Esophagus muscularis mucosa (tissue), 4 donors: ENCODE measurements at regions not wholly inside any gene's neighbourhood (a gene's known extent, or its start where the extent isn't known, plus 50 kb on each side); places are given as distances from the start of the nearest gene placed in this dataset.

Experiments
- DNase-seq: peaks from one replicate; pipeline ENCODE4 v3.0.0-alpha.2; 2017; ENCODE audit errors: extremely low spot score
- H3K27ac ChIP-seq, 4 donors: fragments of 200-600 bp; sonication (generic); replicated peaks in 1 of 4; 1 replicate in 3 of 4; 2 replicates in 1 of 4; pipeline ENCODE4 v1.5.1; 2016 to 2019; ENCODE audit warnings: mild to moderate bottlenecking in 1 of 4
- H3K27me3 ChIP-seq, 4 donors: fragments of 200-600 bp; sonication (generic); one replicate each; pipeline versions ENCODE4 v1.5.1 to v1.6.0; 2016 to 2019
- H3K36me3 ChIP-seq, 4 donors: fragments of 200-600 bp; sonication (generic); one replicate each; pipeline ENCODE4 v1.5.1; 2016 to 2019
- H3K4me1 ChIP-seq, 4 donors: fragments of 200-600 bp; sonication (generic); one replicate each; pipeline ENCODE4 v1.5.1; 2016 to 2019
- H3K4me3 ChIP-seq, 4 donors: fragments of 200-600 bp; sonication (generic); 1 replicate in 2 of 4; 2 replicates in 2 of 4; pipeline ENCODE4 v1.5.1; 2016 to 2019; ENCODE audit warnings: mild to moderate bottlenecking in 4 of 4, moderate library complexity in 1 of 4
- H3K9me3 ChIP-seq, 4 donors: fragments of 200-600 bp; sonication (generic); 1 replicate in 3 of 4; 2 replicates in 1 of 4; pipeline ENCODE4 v1.5.1; 2016 to 2019
- EP300 ChIP-seq: sonication (generic); formaldehyde crosslinking; IDR thresholded peaks from one replicate; pipeline ENCODE4 v1.6.1; 2017; ENCODE audit warnings: antibody characterized with exemption
- POLR2A ChIP-seq: fragments of 450-650 bp; IDR thresholded peaks from one replicate; pipeline ENCODE4 v1.6.1; 2017; ENCODE audit warnings: antibody characterized with exemption, moderate library complexity, mild to moderate bottlenecking, low read depth
- POLR2AphosphoS5 ChIP-seq, 2 donors: sonication (generic); formaldehyde crosslinking; IDR thresholded peaks; one replicate each; pipeline ENCODE4 v1.6.1; 2017; ENCODE audit warnings: antibody characterized with exemption in 2 of 2
- WGBS: methylation state at CpG from one replicate; pipeline ENCODE4 v1.1.5; 2018; 5-methylcytosine and 5-hydroxymethylcytosine counted together
- intact Hi-C: fragments of 100-400 bp; cut with DNase I; formaldehyde crosslinking; loops from one replicate; pipeline ENCODE4 v1.15.1; 2023
- TF ChIP-seq, protein P1 (sequence below), 3 experiments: fragments of 200-600 bp in 2 of 3; fragments of 450-650 bp in 1 of 3; sonication (generic) in 2 of 3; IDR thresholded peaks; one replicate each; pipeline ENCODE4 v1.5.1; 2017 to 2019; ENCODE audit warnings: antibody characterized with exemption in 3 of 3, mild to moderate bottlenecking in 2 of 3, moderate library complexity in 1 of 3

DNA sequence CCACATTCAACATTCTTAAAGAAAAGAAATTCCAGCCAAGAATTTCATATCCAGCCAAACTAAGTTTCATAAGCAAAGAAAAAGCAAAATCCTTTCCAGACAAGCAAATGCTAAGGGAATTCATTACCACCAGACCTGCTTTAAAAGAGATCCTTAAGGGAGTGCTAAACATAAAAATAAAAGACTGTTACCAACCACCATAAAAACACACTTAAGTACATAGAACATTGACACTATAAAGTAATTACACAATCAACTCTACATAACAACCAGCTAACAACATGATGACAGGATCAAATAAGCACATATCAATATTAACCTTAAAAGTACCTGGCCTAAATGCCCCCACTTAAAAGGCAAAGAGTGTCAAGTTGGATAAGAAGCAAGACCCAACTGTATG lies 153.5 kb downstream of the FTCDNL1 start:
- H3K27ac ChIP-seq: no peak overlapping the region
- no peak for TF ChIP-seq EP300
- intact Hi-C loops: no loop called here

DNA sequence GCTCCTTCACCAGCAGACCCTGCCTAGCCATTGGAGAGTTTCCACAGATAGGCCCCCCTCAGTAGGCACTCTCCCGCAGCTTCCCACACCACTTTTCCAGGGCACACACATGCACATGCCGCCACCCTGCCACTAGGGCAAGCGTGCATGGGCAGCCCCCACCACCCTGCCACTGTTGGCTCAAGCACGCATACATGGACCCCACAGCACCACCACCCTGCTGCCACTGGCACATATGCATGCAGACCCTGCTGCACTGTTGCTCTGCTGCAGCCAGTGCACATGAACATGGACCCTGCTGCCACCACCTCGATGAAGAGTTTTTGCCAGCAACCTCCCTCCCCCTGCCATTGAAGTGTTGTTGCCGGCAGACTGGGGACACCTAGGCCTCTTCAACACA lies 154.9 kb downstream of the FTCDNL1 start:
- no peak overlapping the region for H3K27ac ChIP-seq
- intact Hi-C loops: no loop called here
- H3K27me3 ChIP-seq: no peaks in the 10 kb centered on the region
- no peak overlapping the region for H3K4me3 ChIP-seq
- no peak for DNase-seq
- no peaks in the 10 kb centered on the region for H3K36me3 ChIP-seq
- no peaks in the 10 kb centered on the region for H3K9me3 ChIP-seq
- no peak for TF ChIP-seq POLR2A
- 86% methylated on average over 6 of the region's 6 CpGs for WGBS
- no peaks in the 10 kb centered on the region for H3K4me1 ChIP-seq

More for the DNA sequence above, 153.5 kb downstream of the FTCDNL1 start:
- Histone ChIP-seq H3K9me3 (no peaks in the 10 kb centered on the region), H3K4me1 (no peaks in the 10 kb centered on the region), H3K27me3 (no peaks in the 10 kb centered on the region), H3K36me3 (no peaks in the 10 kb centered on the region), H3K4me3 (no peak overlapping the region)
- DNase-seq: no peak

DNA sequence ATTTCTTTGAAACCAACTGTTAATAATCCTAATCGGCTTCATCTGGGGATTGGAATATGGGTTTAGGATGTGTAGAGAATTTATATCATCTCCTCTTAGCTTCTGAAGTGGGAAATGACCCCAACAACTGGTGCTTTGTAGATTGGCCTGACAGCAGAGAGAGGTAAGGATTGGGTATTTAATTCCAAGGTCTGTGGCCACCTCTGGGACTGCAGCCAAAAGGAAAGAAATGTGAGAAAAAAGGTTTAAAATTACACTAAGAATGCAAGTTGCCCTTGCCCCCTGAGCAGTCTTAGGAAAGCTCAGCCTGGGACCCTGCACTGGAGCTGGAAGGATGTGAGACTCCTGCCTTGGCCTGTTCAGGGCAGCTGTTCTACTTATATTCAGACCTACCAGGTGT lies 157.1 kb downstream of the FTCDNL1 start:
- Histone ChIP-seq H3K36me3 (no peaks in the 10 kb centered on the region), H3K9me3 (no peaks in the 10 kb centered on the region), H3K27me3 (no peaks in the 10 kb centered on the region), H3K4me3 (no peak overlapping the region), H3K4me1 (no peaks in the 10 kb centered on the region), H3K27ac (no peak overlapping the region)
- intact Hi-C loops: no loop called here
- 73% methylated on average over 1 of the region's 1 CpG for WGBS
- DNase-seq: no peak
- TF ChIP-seq EP300 (no peak), POLR2A (no peak), POLR2AphosphoS5 (IDR thresholded peaks at IDR 0.05) (no peak)
- TF ChIP-seq, protein P1, sequence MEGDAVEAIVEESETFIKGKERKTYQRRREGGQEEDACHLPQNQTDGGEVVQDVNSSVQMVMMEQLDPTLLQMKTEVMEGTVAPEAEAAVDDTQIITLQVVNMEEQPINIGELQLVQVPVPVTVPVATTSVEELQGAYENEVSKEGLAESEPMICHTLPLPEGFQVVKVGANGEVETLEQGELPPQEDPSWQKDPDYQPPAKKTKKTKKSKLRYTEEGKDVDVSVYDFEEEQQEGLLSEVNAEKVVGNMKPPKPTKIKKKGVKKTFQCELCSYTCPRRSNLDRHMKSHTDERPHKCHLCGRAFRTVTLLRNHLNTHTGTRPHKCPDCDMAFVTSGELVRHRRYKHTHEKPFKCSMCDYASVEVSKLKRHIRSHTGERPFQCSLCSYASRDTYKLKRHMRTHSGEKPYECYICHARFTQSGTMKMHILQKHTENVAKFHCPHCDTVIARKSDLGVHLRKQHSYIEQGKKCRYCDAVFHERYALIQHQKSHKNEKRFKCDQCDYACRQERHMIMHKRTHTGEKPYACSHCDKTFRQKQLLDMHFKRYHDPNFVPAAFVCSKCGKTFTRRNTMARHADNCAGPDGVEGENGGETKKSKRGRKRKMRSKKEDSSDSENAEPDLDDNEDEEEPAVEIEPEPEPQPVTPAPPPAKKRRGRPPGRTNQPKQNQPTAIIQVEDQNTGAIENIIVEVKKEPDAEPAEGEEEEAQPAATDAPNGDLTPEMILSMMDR (IDR thresholded peaks at IDR 0.05): no peak

DNA sequence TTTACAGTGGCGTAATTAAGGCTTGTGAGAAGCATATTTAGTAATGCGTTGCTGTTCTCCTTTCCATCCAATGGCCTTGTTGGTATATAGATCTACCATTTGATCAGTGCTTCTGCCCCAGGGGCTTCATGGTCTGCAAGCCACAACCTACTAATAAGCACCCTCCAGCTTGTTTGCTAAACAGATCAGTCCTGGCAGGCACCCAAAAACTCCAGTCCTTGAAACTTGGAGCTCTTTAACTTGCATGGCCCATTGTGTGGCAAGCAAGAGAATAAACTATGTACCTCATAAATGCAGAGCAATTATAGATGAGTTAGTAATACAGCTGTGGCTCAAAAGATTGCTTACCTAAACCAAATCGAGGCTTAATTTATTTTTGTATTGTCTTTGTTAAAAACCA lies 158.5 kb downstream of the FTCDNL1 start:
- TF ChIP-seq, protein P1 (IDR thresholded peaks at IDR 0.05): no peak
- TF ChIP-seq POLR2A (no peak), EP300 (no peak), POLR2AphosphoS5 (IDR thresholded peaks at IDR 0.05) (no peak)
- H3K36me3 ChIP-seq: no peaks in the 10 kb centered on the region
- DNase-seq: no peak
- no peak overlapping the region for H3K4me3 ChIP-seq
- intact Hi-C loops: no loop called here
- H3K27ac ChIP-seq: no peak overlapping the region
- no peaks in the 10 kb centered on the region for H3K9me3 ChIP-seq
- H3K4me1 ChIP-seq: no peaks in the 10 kb centered on the region
- WGBS: 80% methylated on average over 3 of the region's 3 CpGs
- no peaks in the 10 kb centered on the region for H3K27me3 ChIP-seq

DNA sequence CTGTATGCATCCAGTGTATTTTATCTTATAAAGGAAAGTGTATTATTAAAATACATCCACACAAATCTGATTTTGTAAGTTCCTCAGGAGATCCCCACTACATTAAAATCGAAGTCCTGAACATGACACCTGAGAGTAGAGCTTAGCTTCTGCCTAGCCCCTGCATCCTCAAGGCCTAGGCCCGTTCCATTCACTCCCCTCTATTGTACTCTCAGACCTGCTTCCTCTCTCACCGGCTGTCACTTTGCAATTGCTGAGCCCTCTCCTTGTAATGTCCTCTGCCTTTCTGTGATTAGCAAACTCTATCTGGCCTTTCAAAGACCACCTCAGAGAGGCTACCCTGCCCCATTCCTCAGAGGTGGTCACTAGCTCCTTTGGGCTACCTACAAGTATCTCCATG lies 160.8 kb downstream of the FTCDNL1 start:
- 82% methylated on average over 3 of the region's 3 CpGs for WGBS
- no peak for TF ChIP-seq EP300
- Histone ChIP-seq H3K9me3 (no peaks in the 10 kb centered on the region), H3K36me3 (no peaks in the 10 kb centered on the region), H3K4me1 (no peaks in the 10 kb centered on the region), H3K27me3 (no peaks in the 10 kb centered on the region), H3K27ac (no peak overlapping the region), H3K4me3 (no peak overlapping the region)
- intact Hi-C loops: no loop called here
- no peak for DNase-seq

DNA sequence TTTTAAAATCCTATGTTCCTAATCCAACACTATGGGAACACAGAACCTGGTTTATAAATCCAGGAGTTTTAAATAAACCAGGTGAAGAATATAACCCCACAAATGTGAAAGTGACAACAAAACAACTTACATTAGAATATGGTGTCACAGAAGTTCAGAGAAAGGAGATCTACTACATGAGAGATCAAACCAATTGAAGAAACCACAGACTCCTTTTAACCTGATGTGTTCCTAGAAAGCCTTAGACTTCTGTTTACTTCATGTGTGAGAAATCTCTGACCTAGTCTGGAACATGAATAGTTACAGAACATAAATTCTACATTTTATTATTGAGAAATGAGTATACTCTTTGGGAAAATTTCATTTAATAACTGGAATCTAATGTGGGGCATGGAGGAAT lies 165.3 kb downstream of the FTCDNL1 start:
- H3K4me3 ChIP-seq: no peak overlapping the region
- H3K36me3 ChIP-seq: no peaks in the 10 kb centered on the region
- intact Hi-C loops: no loop called here
- TF ChIP-seq, protein P1 (IDR thresholded peaks at IDR 0.05): no peak
- TF ChIP-seq POLR2A (no peak), EP300 (no peak), POLR2AphosphoS5 (IDR thresholded peaks at IDR 0.05) (no peak)
- H3K27me3 ChIP-seq: no peaks in the 10 kb centered on the region
- no peaks in the 10 kb centered on the region for H3K4me1 ChIP-seq
- DNase-seq: no peak
- H3K27ac ChIP-seq: no peak overlapping the region
- no peaks in the 10 kb centered on the region for H3K9me3 ChIP-seq
